DND-41 (cell line): ENCODE measurements at regions not wholly inside any gene's neighbourhood (a gene's known extent, or its start where the extent isn't known, plus 50 kb on each side); places are given as distances from the start of the nearest gene placed in this dataset.
"Not testable (repeated sequence)": the region's sequence is repeated elsewhere in the genome, so short reads cannot be mapped to it uniquely, and the experiment has no call there.

Source experiments
- CTCF ChIP-seq: IDR thresholded peaks from 2 replicates; pipeline ENCODE4 v1.5.1; 2012; ENCODE audit warnings: borderline replicate concordance, low read length, moderate library complexity, mild to moderate bottlenecking; ENCODE audit not compliant: poor library complexity, severe bottlenecking; ENCODE audit errors: extremely low read depth
- EZH2 ChIP-seq: IDR thresholded peaks from 3 replicates; pipeline ENCODE4 v1.6.1; 2012; ENCODE audit warnings: borderline replicate concordance, low read depth, mild to moderate bottlenecking, moderate library complexity, low read length, inconsistent platforms; ENCODE audit not compliant: severe bottlenecking

- TF ChIP-seq CTCF, EZH2: not testable (repeated sequence)
These were observed 66.1 kb upstream of the ZSCAN2 start for GRCh38 chr15:84534561-84535235.
